K562 (cell line): ENCODE measurements at regions not wholly inside any gene's neighbourhood (a gene's known extent, or its start where the extent isn't known, plus 50 kb on each side); places are given as distances from the start of the nearest gene placed in this dataset.

Experiments used
- ATAC-seq: fragments of 200-7000 bp; cut with Tn5 transposase; 3 replicates; pipeline ENCODE4 v1.9.1; 2020; ENCODE audit warnings: moderate library complexity
- BruUV-seq: library from RNA; stranded (reverse); fragments of 400-500 nt; replicated peaks from 2 replicates; lab custom pipeline; 2021; lab: Mats Ljungman, UMichigan
- CTCF ChIA-PET: fragments of 300-600 bp; formaldehyde crosslinking; extraction: SDS; loops from one replicate; lab custom pipeline; 2021; ENCODE audit warnings: low intra/inter-chr PET ratio; lab: Yijun Ruan, JAX
- POLR2A ChIA-PET: fragments of 300-600, 350-650 bp; sonication (Branson Sonifier 250); formaldehyde crosslinking; extraction: SDS; loops from one replicate; lab custom pipeline; 2021; ENCODE audit warnings: antibody characterized with exemption, inconsistent platforms; lab: Yijun Ruan, JAX
- DNase-seq, 4 experiments: peaks; one replicate each; pipeline versions ENCODE4 v3.0.0 to v3.0.0-alpha.2; 2011 to 2018; ENCODE audit warnings: low spot score in 3 of 4, mixed read lengths in 3 of 4; ENCODE audit errors: extremely low read depth in 1 of 4
- FAIRE-seq: peaks from 2 replicates; lab custom pipeline; 2011; peaks lifted over from hg19 to GRCh38; lab: Jason Lieb, UNC
- H2AFZ ChIP-seq: 2 replicates; pipeline ENCODE4 v1.6.0; 2011; ENCODE audit warnings: low read depth, low read length, control low read depth, inconsistent platforms
- H3K27ac ChIP-seq: fragments of 200-600 bp; 3 replicates; pipeline ENCODE4 v1.8.0; 2011; ENCODE audit warnings: low read depth, mild to moderate bottlenecking, control low read depth, inconsistent platforms, low read length, moderate library complexity, mixed read lengths; ENCODE audit errors: extremely low read depth
- H3K27me3 ChIP-seq, 2 experiments: fragments of 300-600 bp in 1 of 2; 2 replicates in 1 of 2; 3 replicates in 1 of 2; pipeline versions ENCODE4 v1.6.0 to v1.8.0; 2011; ENCODE audit warnings: inconsistent platforms in 2 of 2, low read length in 2 of 2, mild to moderate bottlenecking in 1 of 2, mixed read lengths in 1 of 2, moderate library complexity in 1 of 2; ENCODE audit not compliant: control insufficient read depth in 2 of 2, insufficient read depth in 2 of 2
- H3K36me3 ChIP-seq: fragments of 300-600 bp; 3 replicates; pipeline ENCODE4 v1.8.0; 2011; ENCODE audit warnings: mild to moderate bottlenecking, low read length, inconsistent platforms; ENCODE audit not compliant: control insufficient read depth, insufficient read depth
- H3K4me1 ChIP-seq, 2 experiments: fragments of 200-600 bp in 1 of 2; replicated peaks in 1 of 2; 2 replicates in 1 of 2; 3 replicates in 1 of 2; pipeline versions ENCODE4 v1.5.1 to v1.8.0; 2011; ENCODE audit warnings: inconsistent platforms in 2 of 2, low read length in 2 of 2, mild to moderate bottlenecking in 1 of 2, mixed read lengths in 1 of 2, moderate library complexity in 1 of 2; ENCODE audit not compliant: control insufficient read depth in 2 of 2, insufficient read depth in 2 of 2
- H3K4me2 ChIP-seq: 2 replicates; pipeline ENCODE4 v1.6.1; 2011; ENCODE audit warnings: low read length, control low read depth, inconsistent platforms, mixed read lengths; ENCODE audit not compliant: insufficient read depth
- H3K4me3 ChIP-seq: fragments of 200-600 bp; sonication (generic), shearing (Covaris generic); 2 replicates; pipeline ENCODE4 v1.5.1; 2016; ENCODE audit warnings: control low read depth, inconsistent platforms
- H3K79me2 ChIP-seq: fragments of 200-600 bp; 3 replicates; pipeline ENCODE4 v1.8.0; 2011; ENCODE audit warnings: low read length, inconsistent platforms; ENCODE audit not compliant: control insufficient read depth, insufficient read depth
- H3K9ac ChIP-seq, 2 experiments: 2 replicates each; pipeline versions ENCODE4 v1.6.0 to v1.6.1; 2011; ENCODE audit warnings: low read depth in 2 of 2, low read length in 2 of 2, control low read depth in 1 of 2, inconsistent platforms in 1 of 2, mild to moderate bottlenecking in 1 of 2, mixed read lengths in 1 of 2; ENCODE audit not compliant: insufficient read depth in 1 of 2
- H3K9me1 ChIP-seq: one replicate; pipeline ENCODE4 v1.6.0; 2011; ENCODE audit warnings: inconsistent platforms, mild to moderate bottlenecking, low read length, moderate library complexity; ENCODE audit not compliant: control insufficient read depth, insufficient read depth
- H3K9me3 ChIP-seq: replicated peaks from 2 replicates; pipeline ENCODE4 v1.5.1; 2011; ENCODE audit warnings: low read depth, low read length, inconsistent platforms; ENCODE audit not compliant: control insufficient read depth, insufficient read depth
- H4K20me1 ChIP-seq: replicated peaks from 2 replicates; pipeline ENCODE4 v1.6.1; 2011; ENCODE audit warnings: low read length, inconsistent platforms, mixed read lengths; ENCODE audit not compliant: control insufficient read depth, insufficient read depth
- HMGN3 ChIP-seq: IDR thresholded peaks from 2 replicates; pipeline ENCODE4 v1.6.1; 2011; ENCODE audit warnings: borderline replicate concordance, low read depth, mild to moderate bottlenecking, mixed read lengths, low read length; ENCODE audit not compliant: insufficient read length; ENCODE audit errors: extremely low read depth
- RAD21 ChIP-seq, 2 experiments: fragments of 250-450 bp in 1 of 2; fragments of 450-650 bp in 1 of 2; sonication (Bioruptor Pico) in 1 of 2; formaldehyde crosslinking in 1 of 2; IDR thresholded peaks in 1 of 2; conservative IDR thresholded peaks in 1 of 2; 2 replicates each; pipeline versions ENCODE4 v1.4.0 to v1.8.0; 2020 to 2022; ENCODE audit warnings: mild to moderate bottlenecking in 2 of 2, moderate library complexity in 1 of 2
- SMC3 ChIP-seq: conservative IDR thresholded peaks from 2 replicates; pipeline ENCODE4 v1.6.1; 2011; ENCODE audit warnings: low read depth, low read length, improper control_type of control experiment; ENCODE audit not compliant: insufficient read depth
- WGBS: fragments of 100-300 bp; shearing (Covaris generic); methylation state at CpG from one replicate; pipeline ENCODE4 v1.1.6; 2016; ENCODE audit warnings: low coverage, mixed read lengths; ENCODE audit not compliant: insufficient coverage; ENCODE audit errors: missing lambda C conversion rate; 5-methylcytosine and 5-hydroxymethylcytosine counted together
- in situ Hi-C: fragments of 300-500 bp; cut with MboI; formaldehyde crosslinking; loops from 4 replicates; pipeline ENCODE4 v1.15.0; 2018; ENCODE audit warnings: inconsistent platforms, mixed read lengths
- intact Hi-C: fragments of 100-400 bp; cut with micrococcal nuclease; formaldehyde crosslinking; loops from 2 replicates; pipeline ENCODE4 v1.14.2; 2022
- TF ChIP-seq, protein P1 (sequence below): IDR thresholded peaks from 2 replicates; pipeline ENCODE4 v1.6.1; 2011; ENCODE audit warnings: borderline replicate concordance, low read depth, mild to moderate bottlenecking, moderate library complexity, low read length; ENCODE audit not compliant: insufficient read depth, poor library complexity, severe bottlenecking
- TF ChIP-seq, protein P2 (sequence below), 3 experiments: IDR thresholded peaks in 2 of 3; conservative IDR thresholded peaks in 1 of 3; 2 replicates each; pipeline ENCODE4 v1.5.1; 2011 to 2012; ENCODE audit warnings: low read length in 3 of 3, mild to moderate bottlenecking in 3 of 3, control low read depth in 2 of 3, improper control_type of control experiment in 1 of 3, inconsistent platforms in 1 of 3, low read depth in 1 of 3, mixed read lengths in 1 of 3, moderate library complexity in 1 of 3; ENCODE audit not compliant: insufficient read depth in 2 of 3

- Histone ChIP-seq H3K79me2 (no peaks in the 10 kb centered on the region), H3K4me3 (no peak overlapping the region), H3K9ac (no peak overlapping the region), H2AFZ (peak overlapping the region; percentile 6; the same call in 1 of the 2 replicates), H3K9me3 (peaks cover 2% of the 10 kb centered on the region; the same call in 1 of the 2 replicates), H3K36me3 (no peaks in the 10 kb centered on the region), H3K27ac (no peak overlapping the region), H3K4me2 (no peak overlapping the region), H3K27me3 (peaks cover 0 to 2% of the 10 kb centered on the region in 2 experiments; a peak in 2 of 5 replicates), H4K20me1 (no peaks in the 10 kb centered on the region), H3K9me1 (no peaks in the 10 kb centered on the region), H3K4me1 (peaks cover 4 to 6% of the 10 kb centered on the region in 2 experiments; a peak in 4 of 5 replicates)
- ATAC-seq (peak; percentile 63), DNase-seq (peak; percentile 14 to 40 (median 19)), FAIRE-seq (peak; percentile 74)
- WGBS: 11% methylated on average over 6 of the region's 9 CpGs
- TF ChIP-seq, protein P1, sequence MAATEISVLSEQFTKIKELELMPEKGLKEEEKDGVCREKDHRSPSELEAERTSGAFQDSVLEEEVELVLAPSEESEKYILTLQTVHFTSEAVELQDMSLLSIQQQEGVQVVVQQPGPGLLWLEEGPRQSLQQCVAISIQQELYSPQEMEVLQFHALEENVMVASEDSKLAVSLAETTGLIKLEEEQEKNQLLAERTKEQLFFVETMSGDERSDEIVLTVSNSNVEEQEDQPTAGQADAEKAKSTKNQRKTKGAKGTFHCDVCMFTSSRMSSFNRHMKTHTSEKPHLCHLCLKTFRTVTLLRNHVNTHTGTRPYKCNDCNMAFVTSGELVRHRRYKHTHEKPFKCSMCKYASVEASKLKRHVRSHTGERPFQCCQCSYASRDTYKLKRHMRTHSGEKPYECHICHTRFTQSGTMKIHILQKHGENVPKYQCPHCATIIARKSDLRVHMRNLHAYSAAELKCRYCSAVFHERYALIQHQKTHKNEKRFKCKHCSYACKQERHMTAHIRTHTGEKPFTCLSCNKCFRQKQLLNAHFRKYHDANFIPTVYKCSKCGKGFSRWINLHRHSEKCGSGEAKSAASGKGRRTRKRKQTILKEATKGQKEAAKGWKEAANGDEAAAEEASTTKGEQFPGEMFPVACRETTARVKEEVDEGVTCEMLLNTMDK: peak; percentile 2
- TF ChIP-seq RAD21 (CRISPR knock-in tag; conservative IDR thresholded peaks at IDR 0.05 in 1 of 2, IDR thresholded peaks at IDR 0.05 in 1 of 2): peak in 1 of 2 experiments; percentile 36; a peak in 1 of 4 replicates
- TF ChIP-seq, protein P2, sequence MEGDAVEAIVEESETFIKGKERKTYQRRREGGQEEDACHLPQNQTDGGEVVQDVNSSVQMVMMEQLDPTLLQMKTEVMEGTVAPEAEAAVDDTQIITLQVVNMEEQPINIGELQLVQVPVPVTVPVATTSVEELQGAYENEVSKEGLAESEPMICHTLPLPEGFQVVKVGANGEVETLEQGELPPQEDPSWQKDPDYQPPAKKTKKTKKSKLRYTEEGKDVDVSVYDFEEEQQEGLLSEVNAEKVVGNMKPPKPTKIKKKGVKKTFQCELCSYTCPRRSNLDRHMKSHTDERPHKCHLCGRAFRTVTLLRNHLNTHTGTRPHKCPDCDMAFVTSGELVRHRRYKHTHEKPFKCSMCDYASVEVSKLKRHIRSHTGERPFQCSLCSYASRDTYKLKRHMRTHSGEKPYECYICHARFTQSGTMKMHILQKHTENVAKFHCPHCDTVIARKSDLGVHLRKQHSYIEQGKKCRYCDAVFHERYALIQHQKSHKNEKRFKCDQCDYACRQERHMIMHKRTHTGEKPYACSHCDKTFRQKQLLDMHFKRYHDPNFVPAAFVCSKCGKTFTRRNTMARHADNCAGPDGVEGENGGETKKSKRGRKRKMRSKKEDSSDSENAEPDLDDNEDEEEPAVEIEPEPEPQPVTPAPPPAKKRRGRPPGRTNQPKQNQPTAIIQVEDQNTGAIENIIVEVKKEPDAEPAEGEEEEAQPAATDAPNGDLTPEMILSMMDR (IDR thresholded peaks at IDR 0.05 in 2 of 3, conservative IDR thresholded peaks at IDR 0.05 in 1 of 3; ENCODE audit: insufficient read depth in 2 of 3, low read depth in 1 of 3, low read length in 3 of 3): peak; percentile 50 to 63 (median 59); a peak in 5 of 6 replicates
- TF ChIP-seq HMGN3: no peak
- TF ChIP-seq SMC3: 0 out of 2 replicates have a peak, but pooled peaks have one; percentile 7
- ChIA-PET CTCF (no interaction called here), POLR2A (no interaction called here)
- in situ Hi-C loops (no loop called here), intact Hi-C loops (loop anchor here (10.0 kb wide), 4 partner anchors 163 to 373 kb away; partner anchors contain the start of gene CHST11)
- BruUV-seq: no TSS peak
These were observed 130.5 kb downstream of the SLC41A2 start for GRCh38 chr12:104827587-104827986.
